ENCODE measurements at regions not wholly inside any gene's neighbourhood (a gene's known extent, or its start where the extent isn't known, plus 50 kb on each side); places are given as distances from the start of the nearest gene placed in this dataset.

- no peaks in the 10 kb centered on the region for H3K9me3 Mint-ChIP-seq
Measured at GRCh38 chr10:3868271-3868664, 83.3 kb upstream of the KLF6 start.

GRCh38 chr10:3867454-3868270 is 82.7 kb upstream of the KLF6 start:
- DNase-seq (peak; percentile 50), ATAC-seq (peak; percentile 74)
- Mint-ChIP-seq H3K27me3 (no peaks in the 10 kb centered on the region), H3K9me3 (no peaks in the 10 kb centered on the region), H3K4me1 (ENCODE audit: low read depth) (peaks cover 54% of the 10 kb centered on the region), H3K27ac (peak overlapping the region; percentile 89), H3K36me3 (ENCODE audit: low read depth) (no peaks in the 10 kb centered on the region), H3K4me3 (no peak overlapping the region)
- no peak for TF ChIP-seq CTCF (IDR thresholded peaks at IDR 0.05)
- ChIA-PET POLR2A (interaction anchor here (1.0 to 7.4 kb wide), 8 partner anchors 7 to 84 kb away, joined by 3 to 56 read pairs (median 12); partner anchors contain the start of gene KLF6), CTCF (interaction anchor here (0.9 kb wide), 1 partner anchor 16 kb away, joined by 3 read pairs; no protein-coding TSS in a partner anchor)
- intact Hi-C loops (cut with micrococcal nuclease), result no loop called here

More at GRCh38 chr10:3868271-3868664, 83.3 kb upstream of the KLF6 start:
- Mint-ChIP-seq H3K4me3 (no peak overlapping the region), H3K36me3 (ENCODE audit: low read depth) (no peaks in the 10 kb centered on the region), H3K27me3 (no peaks in the 10 kb centered on the region), H3K4me1 (ENCODE audit: low read depth) (peaks cover 59% of the 10 kb centered on the region), H3K27ac (peak overlapping the region; percentile 89)
- no peak for TF ChIP-seq CTCF (IDR thresholded peaks at IDR 0.05)
- CTCF ChIA-PET, result no interaction called here
- intact Hi-C loops (cut with micrococcal nuclease), result no loop called here
- DNase-seq (no peak), ATAC-seq (no peak)
- POLR2A ChIA-PET, result interaction anchor here (1.0 to 7.4 kb wide), 3 partner anchors 40 to 84 kb away, joined by 3 to 56 read pairs (median 17); partner anchors contain the start of gene KLF6

GRCh38 chr10:3866332-3866731 is 81.3 kb upstream of the KLF6 start:
- intact Hi-C loops (cut with micrococcal nuclease), result no loop called here
- Mint-ChIP-seq H3K4me1 (ENCODE audit: low read depth) (peaks cover 53% of the 10 kb centered on the region), H3K4me3 (no peak overlapping the region), H3K9me3 (no peaks in the 10 kb centered on the region), H3K27ac (peak overlapping the region; percentile 89), H3K27me3 (no peaks in the 10 kb centered on the region), H3K36me3 (ENCODE audit: low read depth) (no peaks in the 10 kb centered on the region)
- peak; percentile 30 for DNase-seq
- CTCF ChIA-PET, result interaction anchor here (0.9 to 1.3 kb wide), 3 partner anchors 8 to 14 kb away, joined by 3 to 5 read pairs (median 4); no protein-coding TSS in a partner anchor
- POLR2A ChIA-PET, result interaction anchor here (0.8 to 7.4 kb wide), 9 partner anchors 9 to 132 kb away, joined by 3 to 56 read pairs (median 10); partner anchors contain the start of gene KLF6
- ATAC-seq, result peak; percentile 71
- TF ChIP-seq CTCF (IDR thresholded peaks at IDR 0.05), result no peak

GRCh38 chr10:3865565-3865964 is 80.6 kb upstream of the KLF6 start:
- ChIA-PET POLR2A (interaction anchor here (0.8 to 7.4 kb wide), 12 partner anchors 9 to 131 kb away, joined by 3 to 56 read pairs (median 4); partner anchors contain the start of gene KLF6), CTCF (interaction anchor here (0.9 to 1.3 kb wide), 3 partner anchors 9 to 14 kb away, joined by 3 to 5 read pairs (median 4); no protein-coding TSS in a partner anchor)
- Mint-ChIP-seq H3K27me3 (no peaks in the 10 kb centered on the region), H3K4me1 (ENCODE audit: low read depth) (peaks cover 53% of the 10 kb centered on the region), H3K36me3 (ENCODE audit: low read depth) (no peaks in the 10 kb centered on the region), H3K9me3 (no peaks in the 10 kb centered on the region), H3K4me3 (no peak overlapping the region), H3K27ac (peak overlapping the region; percentile 89)
- intact Hi-C loops (cut with micrococcal nuclease), result loop anchor here (2.0 kb wide), 1 partner anchor 55 kb away; no protein-coding TSS in a partner anchor
- no peak for DNase-seq
- ATAC-seq, result no peak
- no peak for TF ChIP-seq CTCF (IDR thresholded peaks at IDR 0.05)

- intact Hi-C loops (cut with micrococcal nuclease), result no loop called here
- Mint-ChIP-seq H3K4me3 (no peak overlapping the region), H3K4me1 (ENCODE audit: low read depth) (peaks cover 25% of the 10 kb centered on the region), H3K27me3 (no peaks in the 10 kb centered on the region), H3K9me3 (no peaks in the 10 kb centered on the region), H3K27ac (no peak overlapping the region), H3K36me3 (ENCODE audit: low read depth) (no peaks in the 10 kb centered on the region)
- ChIA-PET POLR2A (interaction anchor here (1.6 kb wide), 1 partner anchor 9 kb away, joined by 4 read pairs; no protein-coding TSS in a partner anchor), CTCF (no interaction called here)
- DNase-seq (no peak), ATAC-seq (no peak)
- no peak for TF ChIP-seq CTCF (IDR thresholded peaks at IDR 0.05)
Measured at GRCh38 chr10:3861795-3862194, 76.8 kb upstream of the KLF6 start.
